Glutamatergic neuron (in vitro differentiated cells): ENCODE measurements at regions not wholly inside any gene's neighbourhood (a gene's known extent, or its start where the extent isn't known, plus 50 kb on each side); places are given as distances from the start of the nearest gene placed in this dataset.
"Not testable (repeated sequence)": the region's sequence is repeated elsewhere in the genome, so short reads cannot be mapped to it uniquely, and the experiment has no call there.

Experiments
- DNase-seq: peaks from one replicate; pipeline ENCODE4 v3.0.0; 2022
- H3K27ac Mint-ChIP-seq: one replicate; pipeline ENCODE4 v1.8.0; 2020; ENCODE audit warnings: mild to moderate bottlenecking, mixed read lengths, inconsistent platforms; ENCODE audit not compliant: unreplicated experiment
- H3K27me3 Mint-ChIP-seq: one replicate; pipeline ENCODE4 v1.8.0; 2020; ENCODE audit warnings: mild to moderate bottlenecking, moderate library complexity, mixed read lengths, inconsistent platforms; ENCODE audit not compliant: unreplicated experiment
- H3K36me3 Mint-ChIP-seq: one replicate; pipeline ENCODE4 v1.8.0; 2020; ENCODE audit warnings: mild to moderate bottlenecking, mixed read lengths, inconsistent platforms; ENCODE audit not compliant: unreplicated experiment
- H3K4me1 Mint-ChIP-seq: one replicate; pipeline ENCODE4 v1.8.0; 2020; ENCODE audit warnings: mild to moderate bottlenecking, low read depth, mixed read lengths, inconsistent platforms; ENCODE audit not compliant: unreplicated experiment
- H3K4me3 Mint-ChIP-seq: one replicate; pipeline ENCODE4 v1.8.0; 2020; ENCODE audit warnings: mild to moderate bottlenecking, mixed read lengths, inconsistent platforms; ENCODE audit not compliant: unreplicated experiment
- H3K9me3 Mint-ChIP-seq: one replicate; pipeline ENCODE4 v1.8.0; 2020; ENCODE audit warnings: mild to moderate bottlenecking, moderate library complexity, mixed read lengths, inconsistent platforms; ENCODE audit not compliant: unreplicated experiment
- CTCF ChIP-seq: fragments of 200-600 bp; sonication (generic); IDR thresholded peaks from one replicate; pipeline ENCODE4 v1.5.0; 2021; ENCODE audit not compliant: partially characterized antibody, unreplicated experiment

- Mint-ChIP-seq H3K27ac (no peak overlapping the region), H3K27me3 (peaks cover 1% of the 10 kb centered on the region), H3K36me3 (peaks cover 8% of the 10 kb centered on the region), H3K4me1 (no peaks in the 10 kb centered on the region), H3K4me3 (no peak overlapping the region), H3K9me3 (no peaks in the 10 kb centered on the region)
- no peak for DNase-seq
- no peak for TF ChIP-seq CTCF
Observed at GRCh38 chr21:26267389-26267788, 96.8 kb upstream of the APP start.

- Mint-ChIP-seq H3K4me3 (no peak overlapping the region), H3K27me3 (peaks cover 6% of the 10 kb centered on the region), H3K36me3 (no peaks in the 10 kb centered on the region), H3K27ac (no peak overlapping the region), H3K4me1 (peaks cover 2% of the 10 kb centered on the region), H3K9me3 (peaks cover 4% of the 10 kb centered on the region)
- no peak for TF ChIP-seq CTCF
- DNase-seq, result no peak
Observed at GRCh38 chr21:26246073-26246472, 75.5 kb upstream of the APP start.

- Mint-ChIP-seq H3K27me3 (peaks cover 6% of the 10 kb centered on the region), H3K9me3 (peaks cover 4% of the 10 kb centered on the region), H3K27ac (no peak overlapping the region), H3K4me1 (peaks cover 2% of the 10 kb centered on the region), H3K4me3 (no peak overlapping the region), H3K36me3 (no peaks in the 10 kb centered on the region)
- no peak for DNase-seq
- no peak for TF ChIP-seq CTCF
Observed at GRCh38 chr21:26245428-26245827, 74.9 kb upstream of the APP start.

- no peaks in the 10 kb centered on the region for H3K36me3 Mint-ChIP-seq
- no peaks in the 10 kb centered on the region for H3K9me3 Mint-ChIP-seq
- no peak for DNase-seq
- no peak overlapping the region for H3K27ac Mint-ChIP-seq
- no peak for TF ChIP-seq CTCF
- H3K4me3 Mint-ChIP-seq, result no peak overlapping the region
- peaks cover 3% of the 10 kb centered on the region for H3K27me3 Mint-ChIP-seq
- H3K4me1 Mint-ChIP-seq, result no peaks in the 10 kb centered on the region
Observed at GRCh38 chr21:26238646-26239045, 68.1 kb upstream of the APP start.

- H3K4me3 Mint-ChIP-seq, result no peak overlapping the region
- H3K27me3 Mint-ChIP-seq, result peaks cover 5% of the 10 kb centered on the region
- no peak for TF ChIP-seq CTCF
- H3K36me3 Mint-ChIP-seq, result peaks cover 9% of the 10 kb centered on the region
- peaks cover 2% of the 10 kb centered on the region for H3K9me3 Mint-ChIP-seq
- H3K27ac Mint-ChIP-seq, result no peak overlapping the region
- no peak for DNase-seq
- H3K4me1 Mint-ChIP-seq, result no peaks in the 10 kb centered on the region
Observed at GRCh38 chr21:26236281-26236680, 65.7 kb upstream of the APP start.

GRCh38 chr21:26233297-26233696 is 62.7 kb upstream of the APP start:
- not testable (repeated sequence) for H3K27ac Mint-ChIP-seq, DNase-seq, H3K36me3 Mint-ChIP-seq, H3K4me1 Mint-ChIP-seq, H3K4me3 Mint-ChIP-seq, H3K27me3 Mint-ChIP-seq, H3K9me3 Mint-ChIP-seq

GRCh38 chr21:26232491-26232890 is 61.9 kb upstream of the APP start:
- not testable (repeated sequence) for H3K36me3 Mint-ChIP-seq, H3K9me3 Mint-ChIP-seq, H3K27ac Mint-ChIP-seq, DNase-seq, H3K4me1 Mint-ChIP-seq, H3K4me3 Mint-ChIP-seq, H3K27me3 Mint-ChIP-seq
